ENCODE measurements at regions not wholly inside any gene's neighbourhood (a gene's known extent, or its start where the extent isn't known, plus 50 kb on each side); places are given as distances from the start of the nearest gene placed in this dataset.

DNA sequence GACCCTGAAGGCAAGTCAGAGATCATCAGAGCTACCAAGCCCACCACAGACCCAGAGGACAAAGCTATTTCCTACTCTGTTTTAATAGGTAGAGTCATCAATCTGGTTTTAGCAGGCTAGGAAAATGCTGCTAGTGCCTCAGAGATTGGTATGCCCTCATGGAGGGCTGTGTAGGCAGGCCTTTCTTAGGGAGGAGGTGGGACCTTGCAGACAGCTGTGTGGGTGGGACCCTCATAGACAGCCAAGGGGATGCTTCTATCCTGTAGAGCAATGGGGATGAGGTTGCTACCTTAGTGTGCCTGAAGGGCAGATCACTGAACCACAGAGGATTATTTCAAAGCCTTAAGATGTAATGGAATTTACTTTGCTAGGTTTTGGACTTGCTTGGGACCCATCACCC is 534.9 kb upstream of the KLF12 start (continued):
- TF ChIP-seq, protein P1, sequence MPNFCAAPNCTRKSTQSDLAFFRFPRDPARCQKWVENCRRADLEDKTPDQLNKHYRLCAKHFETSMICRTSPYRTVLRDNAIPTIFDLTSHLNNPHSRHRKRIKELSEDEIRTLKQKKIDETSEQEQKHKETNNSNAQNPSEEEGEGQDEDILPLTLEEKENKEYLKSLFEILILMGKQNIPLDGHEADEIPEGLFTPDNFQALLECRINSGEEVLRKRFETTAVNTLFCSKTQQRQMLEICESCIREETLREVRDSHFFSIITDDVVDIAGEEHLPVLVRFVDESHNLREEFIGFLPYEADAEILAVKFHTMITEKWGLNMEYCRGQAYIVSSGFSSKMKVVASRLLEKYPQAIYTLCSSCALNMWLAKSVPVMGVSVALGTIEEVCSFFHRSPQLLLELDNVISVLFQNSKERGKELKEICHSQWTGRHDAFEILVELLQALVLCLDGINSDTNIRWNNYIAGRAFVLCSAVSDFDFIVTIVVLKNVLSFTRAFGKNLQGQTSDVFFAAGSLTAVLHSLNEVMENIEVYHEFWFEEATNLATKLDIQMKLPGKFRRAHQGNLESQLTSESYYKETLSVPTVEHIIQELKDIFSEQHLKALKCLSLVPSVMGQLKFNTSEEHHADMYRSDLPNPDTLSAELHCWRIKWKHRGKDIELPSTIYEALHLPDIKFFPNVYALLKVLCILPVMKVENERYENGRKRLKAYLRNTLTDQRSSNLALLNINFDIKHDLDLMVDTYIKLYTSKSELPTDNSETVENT (CRISPR knock-in tag; IDR thresholded peaks at IDR 0.05): no peak
- no peak for TF ChIP-seq SIN3A (IDR thresholded peaks at IDR 0.05; ENCODE audit: borderline replicate concordance in 2 of 2, control insufficient read depth in 1 of 2, low read depth in 2 of 2, low read length in 2 of 2)
- no peak for TF ChIP-seq GABPB1 (CRISPR knock-in tag; IDR thresholded peaks at IDR 0.05)
- no peak for TF ChIP-seq ZNF324 (CRISPR knock-in tag; IDR thresholded peaks at IDR 0.05)
- no peak for TF ChIP-seq SRSF3 (IDR thresholded peaks at IDR 0.05; ENCODE audit: insufficient read depth, low read length)
- TF ChIP-seq, protein P2, sequence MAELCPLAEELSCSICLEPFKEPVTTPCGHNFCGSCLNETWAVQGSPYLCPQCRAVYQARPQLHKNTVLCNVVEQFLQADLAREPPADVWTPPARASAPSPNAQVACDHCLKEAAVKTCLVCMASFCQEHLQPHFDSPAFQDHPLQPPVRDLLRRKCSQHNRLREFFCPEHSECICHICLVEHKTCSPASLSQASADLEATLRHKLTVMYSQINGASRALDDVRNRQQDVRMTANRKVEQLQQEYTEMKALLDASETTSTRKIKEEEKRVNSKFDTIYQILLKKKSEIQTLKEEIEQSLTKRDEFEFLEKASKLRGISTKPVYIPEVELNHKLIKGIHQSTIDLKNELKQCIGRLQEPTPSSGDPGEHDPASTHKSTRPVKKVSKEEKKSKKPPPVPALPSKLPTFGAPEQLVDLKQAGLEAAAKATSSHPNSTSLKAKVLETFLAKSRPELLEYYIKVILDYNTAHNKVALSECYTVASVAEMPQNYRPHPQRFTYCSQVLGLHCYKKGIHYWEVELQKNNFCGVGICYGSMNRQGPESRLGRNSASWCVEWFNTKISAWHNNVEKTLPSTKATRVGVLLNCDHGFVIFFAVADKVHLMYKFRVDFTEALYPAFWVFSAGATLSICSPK (IDR thresholded peaks at IDR 0.05; ENCODE audit: borderline replicate concordance): no peak
- TF ChIP-seq MXI1 (IDR thresholded peaks at IDR 0.05; ENCODE audit: low read depth, low read length): no peak
- TF ChIP-seq, protein P3, sequence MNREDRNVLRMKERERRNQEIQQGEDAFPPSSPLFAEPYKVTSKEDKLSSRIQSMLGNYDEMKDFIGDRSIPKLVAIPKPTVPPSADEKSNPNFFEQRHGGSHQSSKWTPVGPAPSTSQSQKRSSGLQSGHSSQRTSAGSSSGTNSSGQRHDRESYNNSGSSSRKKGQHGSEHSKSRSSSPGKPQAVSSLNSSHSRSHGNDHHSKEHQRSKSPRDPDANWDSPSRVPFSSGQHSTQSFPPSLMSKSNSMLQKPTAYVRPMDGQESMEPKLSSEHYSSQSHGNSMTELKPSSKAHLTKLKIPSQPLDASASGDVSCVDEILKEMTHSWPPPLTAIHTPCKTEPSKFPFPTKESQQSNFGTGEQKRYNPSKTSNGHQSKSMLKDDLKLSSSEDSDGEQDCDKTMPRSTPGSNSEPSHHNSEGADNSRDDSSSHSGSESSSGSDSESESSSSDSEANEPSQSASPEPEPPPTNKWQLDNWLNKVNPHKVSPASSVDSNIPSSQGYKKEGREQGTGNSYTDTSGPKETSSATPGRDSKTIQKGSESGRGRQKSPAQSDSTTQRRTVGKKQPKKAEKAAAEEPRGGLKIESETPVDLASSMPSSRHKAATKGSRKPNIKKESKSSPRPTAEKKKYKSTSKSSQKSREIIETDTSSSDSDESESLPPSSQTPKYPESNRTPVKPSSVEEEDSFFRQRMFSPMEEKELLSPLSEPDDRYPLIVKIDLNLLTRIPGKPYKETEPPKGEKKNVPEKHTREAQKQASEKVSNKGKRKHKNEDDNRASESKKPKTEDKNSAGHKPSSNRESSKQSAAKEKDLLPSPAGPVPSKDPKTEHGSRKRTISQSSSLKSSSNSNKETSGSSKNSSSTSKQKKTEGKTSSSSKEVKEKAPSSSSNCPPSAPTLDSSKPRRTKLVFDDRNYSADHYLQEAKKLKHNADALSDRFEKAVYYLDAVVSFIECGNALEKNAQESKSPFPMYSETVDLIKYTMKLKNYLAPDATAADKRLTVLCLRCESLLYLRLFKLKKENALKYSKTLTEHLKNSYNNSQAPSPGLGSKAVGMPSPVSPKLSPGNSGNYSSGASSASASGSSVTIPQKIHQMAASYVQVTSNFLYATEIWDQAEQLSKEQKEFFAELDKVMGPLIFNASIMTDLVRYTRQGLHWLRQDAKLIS (CRISPR knock-in tag; IDR thresholded peaks at IDR 0.05): no peak

All from K562 (cell line).